ENCODE measurements at regions not wholly inside any gene's neighbourhood (a gene's known extent, or its start where the extent isn't known, plus 50 kb on each side); places are given as distances from the start of the nearest gene placed in this dataset.

- no peaks in the 10 kb centered on the region for H3K36me3 ChIP-seq (ENCODE audit: control insufficient read depth in 4 of 4, insufficient read depth in 3 of 4, low read depth in 1 of 4, low read length in 3 of 4)
- H3K27me3 ChIP-seq (ENCODE audit: control insufficient read depth in 4 of 4, insufficient read depth in 4 of 4, low read length in 3 of 4): no peaks in the 10 kb centered on the region
- TF ChIP-seq ATF3 (IDR thresholded peaks at IDR 0.05) (no peak), NR2F2 (IDR thresholded peaks at IDR 0.05) (no peak), RAD21 (IDR thresholded peaks at IDR 0.05) (no peak), YY1 (IDR thresholded peaks at IDR 0.05) (no peak), JUND (IDR thresholded peaks at IDR 0.05) (no peak), HNF4A (conservative IDR thresholded peaks at IDR 0.05) (no peak), CTCF (IDR thresholded peaks at IDR 0.05; ENCODE audit: low read depth, low read length, missing input control) (no peak), GABPA (IDR thresholded peaks at IDR 0.05 in 1 of 2, conservative IDR thresholded peaks at IDR 0.05 in 1 of 2) (no peak), ZBTB33 (IDR thresholded peaks at IDR 0.05) (no peak), TAF1 (conservative IDR thresholded peaks at IDR 0.05) (no peak), EGR1 (IDR thresholded peaks at IDR 0.05; ENCODE audit: low read depth in 2 of 2) (no peak), HNF4G (IDR thresholded peaks at IDR 0.05) (no peak), RXRA (IDR thresholded peaks at IDR 0.05) (no peak), MAX (IDR thresholded peaks at IDR 0.05) (no peak)
- H3K4me3 ChIP-seq (ENCODE audit: low read depth in 1 of 3, low read length in 3 of 3): no peak overlapping the region
- H3K9ac ChIP-seq (ENCODE audit: low read depth in 1 of 2, low read length in 2 of 2): no peak overlapping the region
- H3K27ac ChIP-seq (ENCODE audit: low read depth in 1 of 2, low read length in 2 of 2): no peak overlapping the region
- peaks cover 0 to 1% (median 0%) of the 10 kb centered on the region in 4 donors for H3K9me3 ChIP-seq (ENCODE audit: control insufficient read depth in 4 of 4, low read length in 3 of 4)
- H3K4me1 ChIP-seq (ENCODE audit: control insufficient read depth in 4 of 4, insufficient read depth in 4 of 4, low read length in 3 of 4): no peaks in the 10 kb centered on the region
- no peak for DNase-seq (ENCODE audit: low spot score)
- WGBS: 75% methylated on average over 3 of the region's 3 CpGs
Observed at GRCh38 chr15:68512598-68512997, 66.2 kb upstream of the CORO2B start.

- Histone ChIP-seq H3K4me1 (ENCODE audit: control insufficient read depth in 4 of 4, insufficient read depth in 4 of 4, low read length in 3 of 4) (no peaks in the 10 kb centered on the region), H3K27me3 (ENCODE audit: control insufficient read depth in 4 of 4, insufficient read depth in 4 of 4, low read length in 3 of 4) (peaks cover 0 to 5% (median 0%) of the 10 kb centered on the region in 4 donors), H3K4me3 (ENCODE audit: low read depth in 1 of 3, low read length in 3 of 3) (no peak overlapping the region), H3K9me3 (ENCODE audit: control insufficient read depth in 4 of 4, low read length in 3 of 4) (peaks cover 0 to 1% (median 0%) of the 10 kb centered on the region in 4 donors), H3K9ac (ENCODE audit: low read depth in 1 of 2, low read length in 2 of 2) (no peak overlapping the region), H3K36me3 (ENCODE audit: control insufficient read depth in 4 of 4, insufficient read depth in 3 of 4, low read depth in 1 of 4, low read length in 3 of 4) (no peaks in the 10 kb centered on the region), H3K27ac (ENCODE audit: low read depth in 1 of 2, low read length in 2 of 2) (no peak overlapping the region)
- TF ChIP-seq REST (IDR thresholded peaks at IDR 0.05): no peak
- no peak for TF ChIP-seq JUND (IDR thresholded peaks at IDR 0.05)
- no peak for TF ChIP-seq RXRA (IDR thresholded peaks at IDR 0.05)
- TF ChIP-seq TAF1 (conservative IDR thresholded peaks at IDR 0.05): no peak
- no peak for TF ChIP-seq SP1 (IDR thresholded peaks at IDR 0.05)
- no peak for TF ChIP-seq HNF4A (conservative IDR thresholded peaks at IDR 0.05)
- TF ChIP-seq FOXA1 (IDR thresholded peaks at IDR 0.05): no peak
- WGBS: 83% methylated on average over 6 of the region's 6 CpGs
- no peak for DNase-seq (ENCODE audit: low spot score)
Observed at GRCh38 chr15:68515371-68516095, 63.3 kb upstream of the CORO2B start.
